SH-SY5Y (cell line): ENCODE measurements at regions not wholly inside any gene's neighbourhood (a gene's known extent, or its start where the extent isn't known, plus 50 kb on each side); places are given as distances from the start of the nearest gene placed in this dataset.

Experiments
- GATA2 ChIP-seq: IDR thresholded peaks from 2 replicates; pipeline ENCODE4 v1.6.1; 2011; ENCODE audit warnings: mild to moderate bottlenecking, low read depth, low read length
- GATA3 ChIP-seq: IDR thresholded peaks from 2 replicates; pipeline ENCODE4 v1.6.1; 2011; ENCODE audit warnings: low read depth, mild to moderate bottlenecking, low read length, moderate library complexity

- TF ChIP-seq GATA3 (no peak), GATA2 (no peak)
Measured at GRCh38 chr17:62913991-62914570, 52.0 kb upstream of the TANC2 start.

GRCh38 chr17:62912363-62912762 is 53.7 kb upstream of the TANC2 start:
- TF ChIP-seq GATA3 = no peak

- TF ChIP-seq GATA3 (no peak), GATA2 (no peak)
Measured at GRCh38 chr17:62911114-62911513, 54.9 kb upstream of the TANC2 start.

- TF ChIP-seq GATA2 = no peak
- no peak for TF ChIP-seq GATA3
Measured at GRCh38 chr17:62910277-62910676, 55.8 kb upstream of the TANC2 start.

- TF ChIP-seq GATA2 = no peak
- TF ChIP-seq GATA3 = no peak
Measured at GRCh38 chr17:62907961-62908360, 58.1 kb upstream of the TANC2 start.

- TF ChIP-seq GATA2 (no peak), GATA3 (no peak)
Measured at GRCh38 chr17:62906881-62907280, 59.2 kb upstream of the TANC2 start.

GRCh38 chr17:62905233-62905632 is 60.8 kb upstream of the TANC2 start:
- TF ChIP-seq GATA2 (no peak), GATA3 (no peak)

GRCh38 chr17:62902531-62903220 is 63.4 kb upstream of the TANC2 start:
- TF ChIP-seq GATA3 (no peak), GATA2 (no peak)

GRCh38 chr17:62901544-62901943 is 64.5 kb upstream of the TANC2 start:
- no peak for TF ChIP-seq GATA3
- TF ChIP-seq GATA2 = no peak

- no peak for TF ChIP-seq GATA2
- TF ChIP-seq GATA3 = no peak
Measured at GRCh38 chr17:62900096-62900495, 65.9 kb upstream of the TANC2 start.

GRCh38 chr17:62899361-62899760 is 66.7 kb upstream of the TANC2 start:
- no peak for TF ChIP-seq GATA2
- no peak for TF ChIP-seq GATA3

- TF ChIP-seq GATA3 (no peak), GATA2 (0 out of 2 replicates have a peak, but pooled peaks have one; percentile 1)
Measured at GRCh38 chr17:62898239-62898864, 67.7 kb upstream of the TANC2 start.

- TF ChIP-seq GATA3 = no peak
- no peak for TF ChIP-seq GATA2
Measured at GRCh38 chr17:62897706-62898105, 68.3 kb upstream of the TANC2 start.

GRCh38 chr17:62895320-62896301 is 70.4 kb upstream of the TANC2 start:
- TF ChIP-seq GATA3 = no peak
- no peak for TF ChIP-seq GATA2
